NCI-H1092 treated with DMSO at 0.1 percent for 48 hours (cell line): ENCODE measurements at regions not wholly inside any gene's neighbourhood (a gene's known extent, or its start where the extent isn't known, plus 50 kb on each side); places are given as distances from the start of the nearest gene placed in this dataset.

Experiments
- DNase-seq: peaks from one replicate; lab custom pipeline; 2025; lab: John Stamatoyannopoulos, UW

DNA sequence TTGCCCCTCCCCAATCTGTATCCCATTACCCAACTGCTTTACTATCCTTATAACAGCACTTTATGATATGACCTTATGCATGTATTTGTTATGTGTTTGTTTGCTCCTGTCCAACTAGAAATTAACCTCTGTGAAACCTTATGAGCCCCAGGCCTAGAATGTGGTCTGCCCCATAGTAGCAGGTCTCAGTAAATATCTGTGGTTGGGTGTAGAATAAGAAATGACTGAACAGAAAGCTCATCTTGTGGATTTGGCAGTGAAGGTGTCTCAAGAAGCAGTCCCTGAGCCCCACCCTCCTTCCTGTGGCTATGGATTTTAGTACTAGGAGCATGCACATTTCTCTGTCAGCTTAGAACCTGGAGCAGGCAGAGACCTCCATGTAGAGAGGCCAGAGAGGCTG is 229.0 kb upstream of the LCORL start:
- DNase-seq = no peak

DNA sequence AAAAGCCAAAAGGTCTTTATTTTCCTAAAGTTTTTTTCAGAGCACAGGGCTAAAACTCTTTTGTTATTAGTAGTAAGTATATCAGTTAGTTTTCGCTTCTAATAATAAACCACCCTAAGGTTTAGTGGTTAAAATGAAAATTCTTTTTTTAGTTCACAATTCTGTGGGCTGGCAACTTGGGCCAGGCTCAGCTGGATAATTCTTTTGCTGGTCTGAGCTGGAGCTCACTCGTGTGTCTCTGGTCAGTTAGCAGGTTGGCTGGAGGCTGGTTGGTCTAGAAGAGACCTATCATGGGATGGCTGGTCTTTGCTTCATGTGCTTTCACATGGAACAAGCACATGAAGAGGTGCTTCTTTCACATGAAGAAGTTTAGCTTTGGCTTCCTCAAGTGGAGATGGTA is 227.1 kb upstream of the LCORL start:
- no peak for DNase-seq

DNA sequence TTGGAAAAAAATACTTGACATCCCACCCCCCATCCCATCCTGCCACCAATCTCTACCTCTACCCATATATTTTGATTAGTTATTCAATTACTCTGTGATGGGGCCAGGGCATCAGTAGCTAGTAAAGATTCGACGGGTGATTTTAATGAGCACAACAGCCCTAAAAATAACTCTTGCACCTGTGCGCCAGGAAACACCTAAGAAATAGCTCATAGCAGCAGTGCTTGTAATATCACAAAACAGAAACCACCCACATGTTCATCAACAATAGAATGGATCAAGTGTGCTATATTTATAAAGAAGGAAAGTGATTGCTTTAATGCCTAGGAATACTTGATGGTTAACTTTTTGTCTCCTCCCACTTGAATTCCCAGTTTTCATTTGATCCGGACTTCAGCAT is 225.6 kb upstream of the LCORL start:
- DNase-seq = no peak

DNA sequence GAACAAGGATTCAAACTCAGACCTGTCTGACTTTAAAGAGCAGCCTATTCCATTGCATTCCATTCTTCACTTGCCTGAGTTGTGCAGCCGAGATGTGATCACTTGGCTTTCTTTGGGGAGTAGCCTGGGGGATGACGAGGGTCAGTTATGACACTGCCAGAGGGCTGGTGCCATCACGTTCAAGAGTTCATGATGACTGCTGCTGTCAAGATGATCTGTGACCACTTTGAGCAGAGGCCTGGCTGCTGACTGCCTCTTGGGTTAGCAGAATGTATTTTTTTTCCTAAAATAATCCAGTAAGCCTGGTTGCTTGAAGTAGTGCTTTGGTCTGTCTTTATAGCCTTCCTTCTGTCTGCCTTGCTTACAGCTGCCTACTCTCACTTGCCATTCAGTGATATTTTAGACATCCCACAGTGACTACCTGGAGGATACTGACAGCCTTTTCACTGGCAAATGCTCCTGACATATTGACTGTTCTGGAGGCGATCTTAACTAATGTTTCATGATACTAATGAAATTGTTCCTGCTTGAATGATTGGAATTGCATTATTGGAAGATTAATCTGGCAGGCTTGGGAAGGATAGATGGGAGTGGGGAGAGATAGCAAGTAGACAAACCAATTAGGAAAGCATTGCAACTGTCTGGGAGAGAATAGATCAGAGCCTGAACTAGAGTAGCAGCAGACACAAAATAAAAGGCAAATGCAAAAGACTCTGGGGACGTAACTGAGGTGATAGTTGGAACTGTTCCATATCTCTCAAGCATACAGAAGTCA is 221.6 kb upstream of the LCORL start:
- DNase-seq = no peak

DNA sequence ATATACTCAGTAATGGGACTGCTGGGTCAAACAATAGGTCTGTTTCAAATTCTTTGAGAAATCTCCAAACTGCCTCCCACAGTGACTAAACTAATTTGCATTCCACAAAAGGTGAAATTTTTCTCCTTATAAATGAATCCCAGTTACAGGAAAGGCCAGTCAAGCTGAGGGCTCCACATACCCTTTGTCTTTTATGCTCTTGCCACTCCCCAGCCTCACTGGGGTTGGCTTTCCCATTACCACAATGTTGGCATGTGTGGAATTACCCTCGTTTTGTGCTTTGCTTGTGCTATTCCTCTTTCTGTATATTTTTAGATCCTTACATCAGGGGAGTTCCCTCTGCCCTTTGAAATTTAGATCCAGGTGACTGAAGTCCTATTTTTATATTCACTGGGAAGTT is 220.2 kb upstream of the LCORL start:
- DNase-seq = no peak

DNA sequence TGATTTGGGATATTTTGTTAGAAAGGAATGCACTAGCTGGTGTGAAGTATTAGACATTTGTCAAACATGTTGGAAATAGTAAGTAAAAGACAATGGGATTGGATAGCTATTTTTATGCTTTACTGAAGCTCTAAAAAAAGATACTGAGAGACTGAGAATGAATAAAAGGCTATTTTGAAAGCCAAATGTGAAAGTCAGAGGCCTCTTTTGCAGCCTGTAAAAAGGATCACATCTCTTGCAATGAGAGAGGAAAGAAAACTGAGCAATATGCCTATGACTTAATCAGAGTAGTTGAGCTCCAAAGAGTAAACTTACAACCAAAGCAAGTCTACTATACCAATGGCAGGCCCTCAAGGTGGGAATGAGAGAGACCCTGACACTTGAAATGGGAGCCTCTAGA is 212.6 kb upstream of the LCORL start:
- DNase-seq = no peak

DNA sequence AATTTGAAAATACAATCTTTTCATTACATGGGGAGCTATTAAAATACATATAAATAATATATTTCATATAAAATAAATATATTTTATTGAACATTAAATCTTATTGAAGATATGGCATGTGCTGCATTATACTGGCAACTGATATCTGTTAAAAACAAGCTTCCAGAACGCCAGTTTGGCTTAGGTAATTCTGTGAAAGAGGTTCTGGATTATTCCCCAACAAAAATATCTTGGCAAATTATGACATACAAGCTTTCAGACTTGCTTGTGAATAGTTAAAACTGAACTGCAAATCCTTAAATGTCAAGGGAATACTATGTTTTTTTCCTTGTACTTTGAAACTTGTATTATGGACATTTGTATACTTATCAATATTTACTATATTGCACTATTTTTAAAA is 210.2 kb upstream of the LCORL start:
- DNase-seq = no peak

DNA sequence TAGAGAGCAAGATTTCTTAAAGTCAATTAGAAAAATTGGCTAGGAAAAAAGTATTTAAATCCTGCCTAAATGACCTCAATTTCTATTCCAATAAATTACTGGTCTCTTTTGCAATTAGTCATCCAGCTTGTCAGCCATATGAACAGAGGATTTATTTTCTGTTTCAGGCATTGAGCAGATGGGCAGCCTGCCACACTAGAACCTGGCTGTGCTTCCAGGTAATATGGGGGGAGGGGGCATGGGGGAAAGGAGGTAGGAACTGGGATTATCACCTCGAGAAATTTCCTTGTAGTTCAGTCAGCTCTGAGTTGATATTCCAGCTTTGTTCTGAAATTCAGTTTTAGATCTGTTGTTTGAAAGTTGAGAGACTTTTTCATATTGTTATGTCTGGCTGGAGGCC is 206.3 kb upstream of the LCORL start:
- no peak for DNase-seq

DNA sequence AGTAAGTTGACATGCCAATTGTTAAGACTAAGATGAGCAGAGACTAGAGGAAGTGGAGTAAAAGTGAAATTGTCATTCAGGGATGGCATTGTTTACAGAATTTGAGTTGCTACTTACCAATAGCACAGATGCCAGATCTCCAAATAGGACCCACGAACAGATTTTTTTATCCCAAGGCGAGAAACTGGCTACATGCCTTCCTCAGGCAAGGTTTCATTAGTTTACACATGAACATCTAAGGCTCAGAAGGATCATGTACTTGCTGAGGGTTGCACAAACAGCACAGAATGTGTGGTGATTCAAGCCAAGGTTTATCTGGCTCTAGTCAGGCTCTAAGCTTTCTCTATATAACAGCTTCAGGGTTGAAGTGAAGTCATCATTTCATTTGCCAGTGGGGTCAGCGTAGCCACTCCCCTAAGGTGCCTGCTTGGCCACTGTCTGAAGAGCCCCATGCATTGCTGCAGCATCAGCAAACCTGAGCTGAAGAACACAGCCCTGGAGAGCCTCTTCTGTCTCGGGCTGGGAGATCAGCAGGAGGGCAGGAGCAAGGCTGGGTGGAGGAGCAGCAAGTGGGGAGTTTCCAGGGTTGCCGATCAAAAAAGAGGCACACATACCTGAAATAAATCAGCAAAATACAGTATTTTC is 193.0 kb upstream of the LCORL start:
- no peak for DNase-seq

DNA sequence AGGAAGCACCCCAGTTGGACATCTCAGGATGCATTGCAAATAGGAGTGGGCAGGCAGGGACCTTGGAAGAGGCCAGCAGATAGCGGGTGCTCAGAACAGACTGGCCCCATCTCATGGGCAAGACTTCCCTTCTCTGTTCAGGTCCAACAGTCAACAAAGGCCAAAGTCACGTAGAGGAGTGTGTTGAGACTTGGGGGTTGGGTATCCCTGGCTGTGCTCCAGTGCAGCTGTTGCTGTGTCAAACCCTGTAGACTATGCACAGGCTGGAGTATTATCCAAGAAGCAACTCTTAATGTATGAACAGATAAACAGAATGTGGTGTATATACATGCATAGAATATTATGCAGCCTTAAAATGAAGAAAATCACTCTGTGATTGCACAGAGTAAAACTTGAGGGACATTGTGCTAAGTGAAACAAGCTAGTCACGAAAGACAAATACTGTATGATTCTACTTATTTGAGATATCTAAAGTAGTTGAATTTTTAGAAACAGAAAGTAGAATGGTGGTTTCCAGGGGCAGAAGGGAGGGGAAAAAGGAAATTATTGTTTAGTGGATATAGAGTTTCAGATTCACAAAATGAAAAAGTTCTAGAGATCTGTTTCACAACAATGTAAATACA is 192.1 kb upstream of the LCORL start:
- no peak for DNase-seq

DNA sequence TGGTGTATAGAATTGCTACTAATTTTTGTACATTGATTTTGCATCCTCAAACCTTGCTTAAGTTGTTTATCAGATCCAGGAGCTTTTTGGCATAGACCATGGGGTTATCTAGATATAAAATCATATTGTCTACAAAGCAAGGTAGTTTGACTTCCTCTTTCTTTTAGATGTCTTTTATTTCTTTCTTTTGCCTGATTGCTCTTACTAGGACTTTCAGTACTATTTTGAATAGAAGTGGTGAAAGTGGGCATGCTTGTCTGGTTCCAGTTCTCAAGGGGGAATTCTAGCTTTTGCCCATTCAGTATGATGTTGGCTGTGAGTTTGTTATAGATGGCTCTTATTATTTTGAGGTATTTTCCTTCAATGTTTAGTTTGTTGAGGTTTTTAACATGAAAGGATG is 187.9 kb upstream of the LCORL start:
- DNase-seq = no peak

DNA sequence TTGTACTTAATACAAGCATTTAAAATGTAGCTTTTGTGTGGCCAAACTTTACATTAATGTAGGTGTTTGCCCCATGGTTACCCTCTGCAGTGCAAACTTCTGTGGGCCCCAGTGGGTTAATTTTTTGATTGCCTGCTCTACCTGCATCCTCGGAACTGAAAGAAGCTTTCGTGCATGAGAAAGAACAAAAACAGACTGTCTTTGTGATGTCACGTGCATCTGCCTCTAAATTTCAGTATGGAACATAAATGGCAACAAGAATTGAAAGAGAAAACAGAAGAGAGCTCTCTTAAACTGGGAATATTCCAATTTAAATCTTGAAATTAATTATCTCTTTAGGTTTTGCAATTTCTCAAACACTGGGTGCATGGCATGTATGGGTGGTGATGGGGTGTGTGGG is 182.4 kb upstream of the LCORL start:
- DNase-seq = no peak

DNA sequence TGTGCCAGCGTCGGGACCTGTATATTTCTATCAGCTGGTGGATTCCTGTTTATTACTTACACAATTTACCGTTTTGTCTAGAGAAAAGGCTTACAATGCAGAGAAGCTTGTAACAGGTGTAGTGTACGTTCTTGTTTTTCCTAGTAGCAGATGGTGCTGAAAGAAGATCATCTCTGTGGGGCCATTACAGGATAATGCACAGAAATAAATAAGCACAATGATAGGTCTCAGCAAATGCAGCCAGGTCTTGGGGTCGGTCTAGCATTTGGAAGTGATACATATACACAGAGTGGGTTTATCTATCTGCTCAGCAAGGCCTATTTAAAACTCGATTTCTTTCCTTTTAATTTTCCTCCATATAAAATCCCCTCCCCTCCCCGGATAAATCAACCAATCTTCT is 180.9 kb upstream of the LCORL start:
- peak; percentile 17 for DNase-seq

DNA sequence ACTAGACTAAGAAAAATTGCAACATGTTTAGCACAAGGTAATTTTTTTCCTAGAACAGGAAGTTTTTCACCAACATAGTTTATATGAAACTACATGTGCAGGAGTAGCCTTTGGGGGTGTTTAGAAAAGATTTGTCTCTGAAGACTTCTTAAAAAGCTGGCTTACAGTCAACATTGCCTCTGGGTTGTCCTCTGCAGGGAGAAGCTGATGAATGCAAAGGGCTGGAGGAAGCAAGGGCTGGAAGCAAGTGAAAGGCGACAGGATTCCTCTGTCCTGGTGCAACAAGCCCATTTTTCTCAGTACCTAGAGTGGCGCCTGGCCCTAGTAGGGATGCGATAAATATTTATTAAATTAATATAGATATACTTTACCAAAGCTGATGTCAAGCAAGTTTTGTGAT is 180.3 kb upstream of the LCORL start:
- DNase-seq = no peak

DNA sequence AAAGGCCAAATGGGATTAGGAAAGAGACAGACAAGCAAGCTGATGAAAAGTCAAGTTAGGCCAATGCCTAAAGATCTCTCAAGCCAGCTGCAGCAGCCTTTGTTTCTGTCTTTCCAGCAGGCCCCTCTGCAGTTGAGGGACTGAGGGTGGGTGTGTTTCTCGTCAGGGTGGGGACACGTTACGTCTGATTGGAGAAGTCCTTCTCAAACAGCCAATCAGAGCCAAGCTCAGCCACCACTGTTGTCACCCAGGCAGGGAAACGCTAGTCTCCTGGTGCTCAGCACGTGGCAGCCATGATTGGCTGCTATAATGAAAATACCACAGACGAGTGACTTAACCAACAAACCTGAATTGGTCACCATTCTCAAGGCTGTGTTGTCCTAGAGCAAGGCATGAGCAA is 177.1 kb upstream of the LCORL start:
- no peak for DNase-seq

DNA sequence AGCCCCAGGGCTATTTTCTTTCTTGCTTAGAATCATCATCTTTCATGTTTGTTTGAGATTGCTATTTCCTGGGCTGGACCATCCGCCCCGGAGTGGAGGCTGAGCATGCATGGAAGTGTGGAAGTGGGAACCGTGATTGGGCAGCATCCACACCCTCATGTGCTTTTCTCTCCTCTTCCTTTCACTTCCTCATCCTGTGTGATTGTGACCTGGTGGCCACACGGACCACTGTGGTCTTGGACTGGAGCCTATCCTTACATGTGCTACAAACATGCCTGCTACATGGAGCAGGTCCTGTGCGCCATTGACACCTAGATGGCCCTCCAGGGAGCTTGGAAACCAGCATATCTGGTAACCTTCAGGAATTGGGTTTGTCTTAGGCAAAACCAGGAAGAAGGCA is 175.9 kb upstream of the LCORL start:
- no peak for DNase-seq

DNA sequence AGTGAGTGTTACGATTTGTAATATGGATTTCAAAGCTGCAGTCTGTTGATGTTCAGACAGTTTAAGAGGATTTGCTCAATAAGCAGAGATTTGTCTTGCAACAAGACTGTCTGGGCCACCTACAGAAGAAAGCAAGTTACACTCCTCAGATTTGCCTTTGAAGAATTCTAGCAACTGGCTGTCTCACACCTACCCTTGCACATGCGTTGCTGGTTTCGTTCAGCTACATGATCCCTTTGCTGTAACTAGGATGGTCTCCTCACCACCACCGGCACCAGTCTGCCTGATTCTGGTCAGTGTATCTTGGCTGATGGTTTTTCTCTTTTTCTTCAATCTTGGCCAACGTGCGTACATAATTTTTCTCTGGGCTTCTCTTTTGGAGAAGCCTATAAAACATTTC is 172.7 kb upstream of the LCORL start:
- DNase-seq = no peak

DNA sequence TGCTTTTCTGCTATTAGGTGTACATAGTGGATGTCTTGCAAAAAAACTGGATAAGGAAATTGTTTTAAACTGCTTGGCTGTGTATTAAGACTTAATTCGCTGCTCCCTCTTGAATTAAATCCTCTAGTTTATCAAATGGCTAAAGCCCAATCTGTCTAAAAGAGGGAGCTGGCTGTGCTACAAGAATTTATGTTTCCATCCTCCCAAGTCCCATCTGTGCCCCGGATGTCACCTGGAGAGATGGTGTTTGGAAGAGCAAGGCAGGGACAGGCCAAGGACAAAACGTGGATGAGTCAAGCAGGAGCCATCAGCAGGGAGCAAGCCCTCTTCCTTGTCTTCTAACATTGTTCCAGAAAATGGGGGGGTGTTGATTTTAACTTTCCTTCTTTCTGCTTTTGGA is 171.3 kb upstream of the LCORL start:
- DNase-seq = no peak

DNA sequence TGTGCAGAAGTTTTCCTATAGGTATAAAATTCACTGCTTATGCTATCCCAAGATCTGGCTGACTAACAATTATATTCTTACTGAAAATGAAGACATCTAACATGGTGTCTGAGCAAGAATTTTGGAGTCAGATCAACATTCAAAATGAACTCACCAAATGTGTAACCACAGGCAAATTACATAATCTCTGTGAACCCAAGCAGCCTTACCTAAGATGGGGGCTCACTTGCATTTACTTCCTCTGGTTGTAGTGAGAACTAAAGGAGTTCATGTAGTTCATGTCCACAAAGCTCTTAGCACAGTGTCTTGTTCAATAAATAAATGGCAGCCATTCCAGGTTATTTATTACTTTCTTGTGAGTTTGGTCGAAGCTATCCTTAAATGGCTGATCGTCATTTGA is 163.9 kb upstream of the LCORL start:
- no peak for DNase-seq

DNA sequence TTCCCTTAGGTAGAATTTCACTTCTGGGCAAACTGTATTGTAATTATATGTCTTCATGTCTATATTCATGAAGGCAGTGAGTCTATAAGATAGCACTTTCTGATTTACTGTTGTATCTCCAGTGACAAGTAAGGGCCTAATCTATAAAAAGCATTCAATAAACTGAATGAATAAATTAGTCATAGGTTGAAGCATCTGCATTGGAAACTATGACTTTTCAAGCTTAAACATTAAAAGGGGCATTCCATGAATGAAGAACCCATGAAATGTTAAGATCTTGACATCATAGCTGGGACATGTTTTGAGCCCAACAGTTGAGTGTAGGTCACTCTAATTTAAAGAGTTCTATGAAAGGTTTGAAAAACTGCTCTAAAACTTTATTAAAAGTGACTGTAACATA is 159.3 kb upstream of the LCORL start:
- DNase-seq = no peak

DNA sequence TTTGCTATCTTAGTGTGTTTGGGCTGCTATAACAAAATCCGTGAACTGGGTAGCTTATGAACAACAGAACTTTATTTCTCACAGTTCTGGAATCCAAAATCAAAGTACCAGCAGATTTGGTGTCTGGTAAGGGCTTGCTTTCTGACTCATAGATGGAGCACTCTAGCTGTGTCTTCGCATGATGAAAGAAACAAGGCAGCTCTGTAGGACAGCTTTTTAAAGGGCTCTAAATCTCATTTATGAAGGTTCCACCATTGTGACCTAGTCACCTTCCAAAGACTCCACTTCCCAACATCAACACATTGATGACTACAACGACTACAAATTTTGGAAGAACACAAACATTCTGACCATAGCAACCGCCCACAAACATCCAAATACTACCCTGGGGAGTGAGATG is 158.6 kb upstream of the LCORL start:
- no peak for DNase-seq

DNA sequence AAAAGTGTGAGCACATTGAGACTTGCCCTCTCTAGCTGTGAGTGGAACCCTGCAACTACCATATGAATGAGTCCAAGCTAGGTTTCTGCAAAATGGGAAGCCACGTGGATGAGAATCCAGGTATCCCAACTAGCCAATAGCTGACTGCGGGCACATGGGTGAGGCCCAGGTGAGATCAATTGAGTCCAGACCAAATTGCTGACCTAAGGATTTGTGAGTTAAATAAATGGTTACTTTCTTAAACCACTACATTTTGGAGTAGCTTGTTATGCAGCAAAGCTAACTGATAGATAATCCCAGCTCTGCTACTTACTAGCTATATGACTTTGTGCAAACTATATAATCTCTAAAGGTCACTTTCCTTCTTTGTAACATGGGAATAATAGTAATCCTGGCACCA is 150.3 kb upstream of the LCORL start:
- no peak for DNase-seq

DNA sequence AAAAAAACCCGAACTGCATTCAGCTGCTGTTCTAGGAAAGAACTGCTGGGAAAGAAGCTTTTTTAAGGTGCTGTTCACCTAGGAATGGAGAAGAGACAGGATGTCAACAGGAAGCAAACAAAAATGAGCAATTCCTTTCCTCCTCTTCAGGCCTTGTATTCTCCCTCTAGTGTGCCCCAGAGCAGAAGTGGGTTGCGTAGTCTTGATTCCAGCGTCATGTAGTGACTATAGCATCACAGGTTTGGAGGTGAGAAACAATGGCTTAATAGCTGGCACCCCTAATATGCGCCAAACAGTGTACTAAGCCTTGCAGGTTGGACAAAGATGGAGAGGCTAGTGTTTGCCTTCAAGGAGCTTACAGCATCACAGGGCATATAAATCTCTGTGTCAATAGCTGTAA is 146.3 kb upstream of the LCORL start:
- DNase-seq = no peak

DNA sequence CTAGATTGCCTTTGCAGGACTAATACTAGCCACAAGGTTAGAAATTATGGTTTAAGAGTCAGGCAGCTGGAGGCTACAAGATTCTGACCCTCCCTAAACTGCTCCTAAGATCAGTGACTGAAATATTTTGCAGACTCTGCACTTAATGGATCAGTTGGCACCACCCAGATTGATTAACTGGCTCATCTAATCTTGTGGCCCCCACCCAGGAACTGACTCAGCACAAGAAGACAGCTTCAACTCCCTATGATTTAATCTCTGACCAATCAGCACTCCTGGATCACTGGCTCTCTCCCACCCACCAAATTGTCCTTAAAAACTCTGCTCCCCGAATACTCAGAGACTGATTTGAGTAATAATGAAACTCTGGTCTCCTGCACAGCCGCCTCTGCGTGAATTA is 145.4 kb upstream of the LCORL start:
- DNase-seq = no peak
